ENCODE measurements at regions not wholly inside any gene's neighbourhood (a gene's known extent, or its start where the extent isn't known, plus 50 kb on each side); places are given as distances from the start of the nearest gene placed in this dataset.

- TF ChIP-seq, protein P1, sequence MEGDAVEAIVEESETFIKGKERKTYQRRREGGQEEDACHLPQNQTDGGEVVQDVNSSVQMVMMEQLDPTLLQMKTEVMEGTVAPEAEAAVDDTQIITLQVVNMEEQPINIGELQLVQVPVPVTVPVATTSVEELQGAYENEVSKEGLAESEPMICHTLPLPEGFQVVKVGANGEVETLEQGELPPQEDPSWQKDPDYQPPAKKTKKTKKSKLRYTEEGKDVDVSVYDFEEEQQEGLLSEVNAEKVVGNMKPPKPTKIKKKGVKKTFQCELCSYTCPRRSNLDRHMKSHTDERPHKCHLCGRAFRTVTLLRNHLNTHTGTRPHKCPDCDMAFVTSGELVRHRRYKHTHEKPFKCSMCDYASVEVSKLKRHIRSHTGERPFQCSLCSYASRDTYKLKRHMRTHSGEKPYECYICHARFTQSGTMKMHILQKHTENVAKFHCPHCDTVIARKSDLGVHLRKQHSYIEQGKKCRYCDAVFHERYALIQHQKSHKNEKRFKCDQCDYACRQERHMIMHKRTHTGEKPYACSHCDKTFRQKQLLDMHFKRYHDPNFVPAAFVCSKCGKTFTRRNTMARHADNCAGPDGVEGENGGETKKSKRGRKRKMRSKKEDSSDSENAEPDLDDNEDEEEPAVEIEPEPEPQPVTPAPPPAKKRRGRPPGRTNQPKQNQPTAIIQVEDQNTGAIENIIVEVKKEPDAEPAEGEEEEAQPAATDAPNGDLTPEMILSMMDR (IDR thresholded peaks at IDR 0.05; ENCODE audit: low read depth, low read length, missing control alignments), result no peak
- no peak overlapping the region for H3K4me3 ChIP-seq (replicated peaks; ENCODE audit: low read depth, low read length)
Measured at GRCh38 chr12:20283482-20283881, 84.9 kb upstream of the PDE3A start.

GRCh38 chr12:20289520-20289919 is 78.8 kb upstream of the PDE3A start:
- no peak overlapping the region for H3K4me3 ChIP-seq (replicated peaks; ENCODE audit: low read depth, low read length)
- DNase-seq (ENCODE audit: extremely low read depth, low read depth), result no peak
- TF ChIP-seq, protein P1 (IDR thresholded peaks at IDR 0.05; ENCODE audit: low read depth, low read length, missing control alignments), result no peak

More at GRCh38 chr12:20283482-20283881, 84.9 kb upstream of the PDE3A start:
- DNase-seq (ENCODE audit: extremely low read depth, low read depth), result no peak

DNA sequence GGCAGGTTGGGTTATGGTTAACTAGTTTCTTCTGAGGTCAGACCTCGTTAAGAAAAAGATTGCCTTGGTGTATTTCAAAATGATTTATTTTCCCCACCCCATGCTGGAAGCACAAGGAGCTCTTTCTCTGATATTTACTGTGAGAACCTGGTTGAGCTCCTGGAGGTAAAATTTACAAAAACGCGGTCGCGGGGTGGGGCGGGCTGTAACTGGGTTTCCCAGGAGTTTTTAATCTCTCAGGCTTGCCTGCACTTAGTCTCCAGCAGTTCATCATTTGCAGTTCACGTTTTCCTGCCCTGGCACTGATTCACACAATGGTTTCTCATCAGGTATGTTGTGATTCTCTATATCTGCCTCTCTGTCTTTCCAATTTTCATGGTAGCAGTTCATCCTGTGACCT is 67.9 kb upstream of the PDE3A start:
- H3K4me3 ChIP-seq (replicated peaks; ENCODE audit: low read depth, low read length), result no peak overlapping the region
- DNase-seq (ENCODE audit: extremely low read depth, low read depth), result no peak
- TF ChIP-seq, protein P1 (IDR thresholded peaks at IDR 0.05; ENCODE audit: low read depth, low read length, missing control alignments), result no peak

DNA sequence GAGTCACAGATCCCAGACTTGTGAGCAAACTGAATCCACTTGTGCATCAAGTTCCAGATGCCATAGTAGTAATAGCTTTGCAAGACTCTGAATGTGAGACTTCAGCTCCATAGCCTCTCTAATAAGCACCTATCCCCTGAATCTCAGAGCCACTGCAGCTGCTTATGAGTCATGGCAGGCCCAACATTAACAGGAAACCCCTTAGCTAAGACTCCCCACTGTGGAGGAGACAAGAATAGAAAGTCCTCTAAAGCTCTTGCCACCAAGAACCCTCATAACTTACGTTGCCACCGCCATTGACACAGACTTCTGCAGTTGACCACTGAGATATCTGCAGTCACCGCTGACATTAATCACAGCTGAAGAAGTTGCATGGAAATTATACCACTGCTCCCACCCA is 62.9 kb upstream of the PDE3A start:
- no peak overlapping the region for H3K4me3 ChIP-seq (replicated peaks; ENCODE audit: low read depth, low read length)
- DNase-seq (ENCODE audit: extremely low read depth, low read depth), result no peak
- TF ChIP-seq, protein P1 (IDR thresholded peaks at IDR 0.05; ENCODE audit: low read depth, low read length, missing control alignments), result no peak

GRCh38 chr12:20309504-20310148 is 58.7 kb upstream of the PDE3A start:
- no peak overlapping the region for H3K4me3 ChIP-seq (replicated peaks; ENCODE audit: low read depth, low read length)
- no peak for DNase-seq (ENCODE audit: extremely low read depth, low read depth)
- TF ChIP-seq, protein P1 (IDR thresholded peaks at IDR 0.05; ENCODE audit: low read depth, low read length, missing control alignments), result no peak

- DNase-seq (ENCODE audit: extremely low read depth, low read depth), result no peak
- TF ChIP-seq, protein P1 (IDR thresholded peaks at IDR 0.05; ENCODE audit: low read depth, low read length, missing control alignments), result no peak
- H3K4me3 ChIP-seq (replicated peaks; ENCODE audit: low read depth, low read length), result no peak overlapping the region
Measured at GRCh38 chr12:20314328-20314727, 54.0 kb upstream of the PDE3A start.

- TF ChIP-seq, protein P1 (IDR thresholded peaks at IDR 0.05; ENCODE audit: low read depth, low read length, missing control alignments), result no peak
- H3K4me3 ChIP-seq (replicated peaks; ENCODE audit: low read depth, low read length), result no peak overlapping the region
- no peak for DNase-seq (ENCODE audit: extremely low read depth, low read depth)
Measured at GRCh38 chr12:20317554-20317953, 50.8 kb upstream of the PDE3A start.

All from HFF-Myc (cell line).